Ovary (tissue), 3 donors: ENCODE measurements at regions not wholly inside any gene's neighbourhood (a gene's known extent, or its start where the extent isn't known, plus 50 kb on each side); places are given as distances from the start of the nearest gene placed in this dataset.

Experiments used
- EP300 ChIP-seq: sonication (generic); formaldehyde crosslinking; IDR thresholded peaks from one replicate; pipeline ENCODE4 v1.6.1; 2017; ENCODE audit warnings: antibody characterized with exemption
- TF ChIP-seq, protein P1 (sequence below), 3 donors: fragments of 450-650 bp in 2 of 3; fragments of 200-600 bp in 1 of 3; IDR thresholded peaks; one replicate each; pipeline versions ENCODE4 v1.5.1 to v1.8.0; 2016 to 2022; ENCODE audit warnings: antibody characterized with exemption in 3 of 3, mild to moderate bottlenecking in 1 of 3
- donor health status: DM: no; HTN: no; CAD: no.

DNA sequence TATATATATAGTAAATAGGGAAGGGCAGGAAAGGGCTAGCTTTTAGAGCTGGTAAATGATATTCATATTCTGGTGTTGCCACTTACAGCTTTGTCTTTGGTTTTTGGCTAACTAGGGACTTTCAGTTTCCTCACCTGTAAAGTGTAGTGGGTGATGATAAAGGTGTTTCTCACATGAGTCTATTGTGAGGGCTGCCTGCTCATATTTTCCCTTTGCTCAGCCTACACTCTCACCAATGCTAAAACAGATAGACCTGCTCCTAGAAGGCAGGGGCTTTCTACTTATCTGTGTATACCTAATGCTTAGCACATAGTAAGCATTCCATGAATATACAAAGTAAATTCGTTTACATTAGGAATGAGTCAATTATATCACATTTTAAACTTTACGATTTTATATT lies 137.2 kb upstream of the HS3ST1 start:
- TF ChIP-seq, protein P1, sequence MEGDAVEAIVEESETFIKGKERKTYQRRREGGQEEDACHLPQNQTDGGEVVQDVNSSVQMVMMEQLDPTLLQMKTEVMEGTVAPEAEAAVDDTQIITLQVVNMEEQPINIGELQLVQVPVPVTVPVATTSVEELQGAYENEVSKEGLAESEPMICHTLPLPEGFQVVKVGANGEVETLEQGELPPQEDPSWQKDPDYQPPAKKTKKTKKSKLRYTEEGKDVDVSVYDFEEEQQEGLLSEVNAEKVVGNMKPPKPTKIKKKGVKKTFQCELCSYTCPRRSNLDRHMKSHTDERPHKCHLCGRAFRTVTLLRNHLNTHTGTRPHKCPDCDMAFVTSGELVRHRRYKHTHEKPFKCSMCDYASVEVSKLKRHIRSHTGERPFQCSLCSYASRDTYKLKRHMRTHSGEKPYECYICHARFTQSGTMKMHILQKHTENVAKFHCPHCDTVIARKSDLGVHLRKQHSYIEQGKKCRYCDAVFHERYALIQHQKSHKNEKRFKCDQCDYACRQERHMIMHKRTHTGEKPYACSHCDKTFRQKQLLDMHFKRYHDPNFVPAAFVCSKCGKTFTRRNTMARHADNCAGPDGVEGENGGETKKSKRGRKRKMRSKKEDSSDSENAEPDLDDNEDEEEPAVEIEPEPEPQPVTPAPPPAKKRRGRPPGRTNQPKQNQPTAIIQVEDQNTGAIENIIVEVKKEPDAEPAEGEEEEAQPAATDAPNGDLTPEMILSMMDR (IDR thresholded peaks at IDR 0.05), result no peak
- TF ChIP-seq EP300, result no peak
